ENCODE measurements at regions not wholly inside any gene's neighbourhood (a gene's known extent, or its start where the extent isn't known, plus 50 kb on each side); places are given as distances from the start of the nearest gene placed in this dataset.
"Not testable (repeated sequence)": the region's sequence is repeated elsewhere in the genome, so short reads cannot be mapped to it uniquely, and the experiment has no call there.

- peak; percentile 42; the same call in 1 of the 2 replicates for TF ChIP-seq EGR1 (conservative IDR thresholded peaks at IDR 0.05)
- peak; percentile 61 for TF ChIP-seq GMEB1 (CRISPR knock-in tag; IDR thresholded peaks at IDR 0.05)
- peak; percentile 90 for TF ChIP-seq FIP1L1 (IDR thresholded peaks at IDR 0.05; ENCODE audit: low read depth, low read length, poor library complexity, severe bottlenecking)
- TF ChIP-seq HDAC3 (IDR thresholded peaks at IDR 0.05; ENCODE audit: borderline replicate concordance, partially characterized antibody): peak; percentile 94
- TF ChIP-seq ARNT (IDR thresholded peaks at IDR 0.05): peak in 1 of 2 experiments; percentile 56; a peak in 1 of 4 replicates
- TF ChIP-seq PHF20 (IDR thresholded peaks at IDR 0.05; ENCODE audit: partially characterized antibody): peak; percentile 10
- TF ChIP-seq TAL1 (IDR thresholded peaks at IDR 0.05): peak; percentile 25; the same call in 1 of the 2 replicates
- peak; percentile 72 for TF ChIP-seq FOXM1 (IDR thresholded peaks at IDR 0.05; ENCODE audit: low read depth)
- not testable (repeated sequence) for TF ChIP-seq FOXM1 (CRISPR knock-in tag; IDR thresholded peaks at IDR 0.05; ENCODE audit: low read depth); ATF1 (CRISPR knock-in tag; IDR thresholded peaks at IDR 0.05)
- TF ChIP-seq CTBP1 (IDR thresholded peaks at IDR 0.05; ENCODE audit: borderline replicate concordance): peak; percentile 77
- peak; percentile 76 for TF ChIP-seq SMAD4 (CRISPR knock-in tag; conservative IDR thresholded peaks at IDR 0.05)
- TF ChIP-seq CBX1 (IDR thresholded peaks at IDR 0.05; ENCODE audit: low read depth): peak; percentile 23; the same call in 1 of the 2 replicates
- TF ChIP-seq ATF1 (tag; IDR thresholded peaks at IDR 0.05): peak; percentile 81
- 0 out of 4 replicates have a peak, but pooled peaks of 1 of the 2 experiments have one; percentile 9 for TF ChIP-seq FOXK2 (conservative IDR thresholded peaks at IDR 0.05 in 1 of 2, IDR thresholded peaks at IDR 0.05 in 1 of 2; ENCODE audit: low read depth in 2 of 2)
- TF ChIP-seq PHF8 (IDR thresholded peaks at IDR 0.05; ENCODE audit: borderline replicate concordance, low read length): peak; percentile 40; the same call in 1 of the 2 replicates
- peak in 1 of 3 experiments; percentile 63 for TF ChIP-seq YY1 (IDR thresholded peaks at IDR 0.05; ENCODE audit: borderline replicate concordance in 1 of 3, control insufficient read depth in 1 of 3, extremely low read depth in 1 of 3, insufficient read depth in 3 of 3, insufficient read length in 1 of 3, insufficient replicate concordance in 2 of 3, low read depth in 1 of 3, low read length in 2 of 3)
- TF ChIP-seq THAP12 (CRISPR knock-in tag; IDR thresholded peaks at IDR 0.05): 0 out of 2 replicates have a peak, but pooled peaks have one; percentile 24
- peak; percentile 63 for TF ChIP-seq RNF2 (IDR thresholded peaks at IDR 0.05)
- TF ChIP-seq XRCC5 (IDR thresholded peaks at IDR 0.05; ENCODE audit: low read depth, low read length): peak; percentile 70; the same call in 1 of the 2 replicates
Measured at GRCh38 chr17:30708241-30709078, 116.0 kb downstream of the CRLF3 start (continued).
